T-helper 22 cell (primary cell): ENCODE measurements at regions not wholly inside any gene's neighbourhood (a gene's known extent, or its start where the extent isn't known, plus 50 kb on each side); places are given as distances from the start of the nearest gene placed in this dataset.

Source experiments
- DNase-seq: peaks from one replicate; pipeline ENCODE4 v3.0.0-alpha.2; 2020; ENCODE audit warnings: low read depth

- no peak for DNase-seq
Measured at GRCh38 chr6:105814745-105815536, 271.2 kb upstream of the PRDM1 start.

GRCh38 chr6:105810922-105811482, 275.1 kb upstream of the PRDM1 start:
- DNase-seq, result no peak

- no peak for DNase-seq
Measured at GRCh38 chr6:105810105-105810921, 275.8 kb upstream of the PRDM1 start.

GRCh38 chr6:105808571-105808970, 277.6 kb upstream of the PRDM1 start:
- DNase-seq, result no peak

GRCh38 chr6:105807905-105808304, 278.2 kb upstream of the PRDM1 start:
- no peak for DNase-seq

GRCh38 chr6:105806486-105806920, 279.6 kb upstream of the PRDM1 start:
- DNase-seq, result no peak

GRCh38 chr6:105805501-105806023, 280.6 kb upstream of the PRDM1 start:
- DNase-seq, result no peak

- no peak for DNase-seq
Measured at GRCh38 chr6:105804424-105804823, 281.7 kb upstream of the PRDM1 start.

- DNase-seq, result no peak
Measured at GRCh38 chr6:105804000-105804399, 282.1 kb upstream of the PRDM1 start.

- DNase-seq, result no peak
Measured at GRCh38 chr6:105803442-105803841, 282.7 kb upstream of the PRDM1 start.

- no peak for DNase-seq
Measured at GRCh38 chr6:105802703-105803102, 283.4 kb upstream of the PRDM1 start.

GRCh38 chr6:105800871-105801270, 285.3 kb upstream of the PRDM1 start:
- no peak for DNase-seq

GRCh38 chr6:105800398-105800797, 285.7 kb upstream of the PRDM1 start:
- no peak for DNase-seq

- no peak for DNase-seq
Measured at GRCh38 chr6:105799056-105799455, 287.1 kb upstream of the PRDM1 start.

GRCh38 chr6:105797983-105798453, 288.1 kb upstream of the PRDM1 start:
- no peak for DNase-seq

GRCh38 chr6:105797286-105797979, 288.7 kb upstream of the PRDM1 start:
- DNase-seq, result no peak

GRCh38 chr6:105795913-105796517, 290.1 kb upstream of the PRDM1 start:
- no peak for DNase-seq

GRCh38 chr6:105795366-105795765, 290.8 kb upstream of the PRDM1 start:
- DNase-seq, result no peak

GRCh38 chr6:105794870-105795269, 291.3 kb upstream of the PRDM1 start:
- no peak for DNase-seq

GRCh38 chr6:105794239-105794638, 291.9 kb upstream of the PRDM1 start:
- no peak for DNase-seq

GRCh38 chr6:105793130-105793529, 293.0 kb upstream of the PRDM1 start:
- no peak for DNase-seq
